ENCODE measurements at regions not wholly inside any gene's neighbourhood (a gene's known extent, or its start where the extent isn't known, plus 50 kb on each side); places are given as distances from the start of the nearest gene placed in this dataset.

DNA sequence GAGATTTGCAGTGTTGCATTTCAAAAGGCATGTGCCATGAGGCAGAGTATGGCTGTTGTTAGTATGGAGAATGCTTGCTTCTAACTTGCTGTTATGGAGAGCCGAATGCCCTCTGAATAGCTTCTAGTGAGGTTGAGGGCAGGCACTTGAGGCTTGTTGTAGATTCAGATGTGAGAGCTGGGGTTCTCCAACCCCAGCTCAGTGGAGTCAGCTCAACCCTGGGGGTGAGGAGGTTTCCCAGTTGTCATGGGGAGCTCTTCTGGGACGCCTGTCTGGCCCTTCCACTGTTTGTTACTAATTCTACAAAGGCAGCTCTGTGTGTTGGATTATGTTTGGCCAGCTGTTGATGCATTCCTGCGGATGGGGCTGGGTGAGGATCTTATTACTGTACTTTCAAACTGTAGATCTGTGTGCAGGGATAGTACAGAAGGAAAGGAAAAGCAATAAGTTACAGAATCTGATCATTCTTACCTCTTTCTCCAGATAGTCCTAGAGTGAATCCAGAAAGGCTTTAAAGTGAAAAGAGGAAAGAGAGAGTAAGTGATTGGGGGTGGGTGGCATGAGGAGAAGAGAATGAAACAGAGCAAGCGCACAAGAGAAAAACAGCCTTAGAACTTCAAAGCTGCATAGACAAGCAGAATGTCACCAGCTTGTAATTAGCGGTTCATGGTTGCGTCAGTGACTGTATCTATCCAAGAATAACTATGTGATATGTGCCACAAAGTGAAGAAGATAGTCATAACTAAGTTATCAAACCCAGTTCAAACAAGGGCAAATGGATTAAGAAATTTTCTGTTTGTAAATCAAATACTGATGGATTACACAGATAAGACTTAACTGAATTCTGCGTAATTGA, 148.7 kb downstream of the PRL start:
- Histone ChIP-seq H3K36me3 (no peaks in the 10 kb centered on the region), H3K9me3 (no peaks in the 10 kb centered on the region), H3K4me3 (no peak overlapping the region), H3K27me3 (no peaks in the 10 kb centered on the region), H3K27ac (replicated peaks in 1 of 4) (no peak overlapping the region), H3K4me1 (peaks cover 44 to 58% (median 49%) of the 10 kb centered on the region in 4 donors)
- no peak for TF ChIP-seq EP300 (IDR thresholded peaks at IDR 0.05)
- TF ChIP-seq, protein P1, sequence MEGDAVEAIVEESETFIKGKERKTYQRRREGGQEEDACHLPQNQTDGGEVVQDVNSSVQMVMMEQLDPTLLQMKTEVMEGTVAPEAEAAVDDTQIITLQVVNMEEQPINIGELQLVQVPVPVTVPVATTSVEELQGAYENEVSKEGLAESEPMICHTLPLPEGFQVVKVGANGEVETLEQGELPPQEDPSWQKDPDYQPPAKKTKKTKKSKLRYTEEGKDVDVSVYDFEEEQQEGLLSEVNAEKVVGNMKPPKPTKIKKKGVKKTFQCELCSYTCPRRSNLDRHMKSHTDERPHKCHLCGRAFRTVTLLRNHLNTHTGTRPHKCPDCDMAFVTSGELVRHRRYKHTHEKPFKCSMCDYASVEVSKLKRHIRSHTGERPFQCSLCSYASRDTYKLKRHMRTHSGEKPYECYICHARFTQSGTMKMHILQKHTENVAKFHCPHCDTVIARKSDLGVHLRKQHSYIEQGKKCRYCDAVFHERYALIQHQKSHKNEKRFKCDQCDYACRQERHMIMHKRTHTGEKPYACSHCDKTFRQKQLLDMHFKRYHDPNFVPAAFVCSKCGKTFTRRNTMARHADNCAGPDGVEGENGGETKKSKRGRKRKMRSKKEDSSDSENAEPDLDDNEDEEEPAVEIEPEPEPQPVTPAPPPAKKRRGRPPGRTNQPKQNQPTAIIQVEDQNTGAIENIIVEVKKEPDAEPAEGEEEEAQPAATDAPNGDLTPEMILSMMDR (IDR thresholded peaks at IDR 0.05): no peak
- TF ChIP-seq POLR2A (IDR thresholded peaks at IDR 0.05; ENCODE audit: low read depth): no peak
- TF ChIP-seq POLR2AphosphoS5 (IDR thresholded peaks at IDR 0.05): no peak
- intact Hi-C loops (cut with DNase I): loop anchor here (10.0 kb wide), 1 partner anchor 553 kb away; the partner anchor contains the start of gene SOX4
- DNase-seq (ENCODE audit: extremely low spot score): no peak
- 54% methylated on average over 7 of the region's 7 CpGs for WGBS

DNA sequence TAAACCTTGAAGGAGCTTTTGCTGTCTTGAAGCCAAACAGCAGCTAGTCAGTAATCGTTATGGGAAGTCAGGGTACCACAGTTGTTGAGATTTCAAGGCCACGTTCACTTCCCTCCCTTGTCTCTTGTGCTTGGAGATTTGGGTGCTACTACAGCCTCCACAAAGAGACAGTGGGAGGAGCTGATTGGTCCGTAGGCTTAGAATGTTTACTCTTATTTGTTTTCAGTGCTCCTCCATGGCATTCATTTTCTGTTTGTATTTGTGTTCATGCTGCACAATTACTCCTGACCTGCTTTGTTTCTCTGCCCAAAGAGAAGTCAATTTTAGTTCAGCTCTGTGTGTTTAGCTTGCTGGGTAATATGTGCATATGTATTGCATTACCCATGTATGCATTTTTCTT, 147.7 kb downstream of the PRL start:
- intact Hi-C loops (cut with DNase I): loop anchor here (10.0 kb wide), 1 partner anchor 554 kb away; the partner anchor contains the start of gene SOX4
- DNase-seq (ENCODE audit: extremely low spot score): no peak
- H3K27me3 ChIP-seq: no peaks in the 10 kb centered on the region
- H3K4me3 ChIP-seq: no peak overlapping the region
- H3K36me3 ChIP-seq: no peaks in the 10 kb centered on the region
- TF ChIP-seq POLR2A (IDR thresholded peaks at IDR 0.05; ENCODE audit: low read depth) (no peak), EP300 (IDR thresholded peaks at IDR 0.05) (no peak), POLR2AphosphoS5 (IDR thresholded peaks at IDR 0.05) (no peak)
- TF ChIP-seq, protein P1 (IDR thresholded peaks at IDR 0.05): no peak
- H3K4me1 ChIP-seq: peaks cover 44 to 58% (median 49%) of the 10 kb centered on the region in 4 donors
- H3K27ac ChIP-seq (replicated peaks in 1 of 4): no peak overlapping the region
- 42% methylated on average over 3 of the region's 3 CpGs for WGBS
- H3K9me3 ChIP-seq: no peaks in the 10 kb centered on the region

DNA sequence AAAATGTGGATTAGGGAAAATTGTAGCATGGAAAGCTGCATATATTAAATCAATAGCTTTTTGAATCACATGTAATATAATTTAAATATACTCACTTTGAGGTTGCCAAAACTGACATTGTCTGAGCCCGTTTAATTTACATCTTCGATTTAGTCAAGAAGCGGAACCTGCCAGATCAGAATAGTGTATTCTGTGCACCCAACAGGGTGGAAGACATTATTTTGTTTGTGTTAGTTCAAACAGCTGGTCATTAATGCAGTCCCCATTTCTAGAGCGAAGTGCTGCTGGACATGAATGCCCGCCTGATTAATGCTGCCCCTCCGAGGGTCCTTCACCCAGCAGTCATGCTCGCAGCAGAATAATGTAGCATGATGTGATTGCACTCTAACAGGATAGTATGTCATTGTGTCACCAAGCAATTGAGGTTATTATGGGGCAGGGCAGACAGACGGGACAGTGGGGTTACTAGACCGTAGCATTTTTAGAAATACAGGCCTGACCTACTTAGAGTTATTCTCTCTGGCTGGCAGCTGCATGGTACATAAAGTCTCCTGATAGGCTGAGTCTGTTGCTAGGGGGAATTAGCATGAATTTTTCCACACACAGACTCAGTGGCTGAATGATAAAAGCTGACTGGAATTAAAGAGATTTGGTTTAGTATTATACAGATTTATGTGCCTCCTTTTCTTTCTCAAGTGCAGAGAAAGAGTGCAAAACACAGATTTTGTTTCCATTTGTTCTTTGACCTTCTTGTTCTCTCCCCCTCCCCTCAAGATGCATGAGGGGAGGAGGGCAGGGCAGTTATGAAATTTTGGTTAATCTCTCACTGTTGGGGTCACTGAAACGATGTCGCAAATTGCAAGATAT, 147.1 kb downstream of the PRL start:
- TF ChIP-seq EP300 (IDR thresholded peaks at IDR 0.05) (no peak), POLR2A (IDR thresholded peaks at IDR 0.05; ENCODE audit: low read depth) (no peak), POLR2AphosphoS5 (IDR thresholded peaks at IDR 0.05) (no peak)
- TF ChIP-seq, protein P1 (IDR thresholded peaks at IDR 0.05): no peak
- Histone ChIP-seq H3K4me1 (peaks cover 44 to 58% (median 49%) of the 10 kb centered on the region in 4 donors), H3K27me3 (no peaks in the 10 kb centered on the region), H3K9me3 (no peaks in the 10 kb centered on the region), H3K36me3 (no peaks in the 10 kb centered on the region), H3K27ac (replicated peaks in 1 of 4) (no peak overlapping the region), H3K4me3 (no peak overlapping the region)
- WGBS: 63% methylated on average over 11 of the region's 11 CpGs
- DNase-seq (ENCODE audit: extremely low spot score): no peak
- intact Hi-C loops (cut with DNase I): loop anchor here (10.0 kb wide), 1 partner anchor 555 kb away; the partner anchor contains the start of gene SOX4

DNA sequence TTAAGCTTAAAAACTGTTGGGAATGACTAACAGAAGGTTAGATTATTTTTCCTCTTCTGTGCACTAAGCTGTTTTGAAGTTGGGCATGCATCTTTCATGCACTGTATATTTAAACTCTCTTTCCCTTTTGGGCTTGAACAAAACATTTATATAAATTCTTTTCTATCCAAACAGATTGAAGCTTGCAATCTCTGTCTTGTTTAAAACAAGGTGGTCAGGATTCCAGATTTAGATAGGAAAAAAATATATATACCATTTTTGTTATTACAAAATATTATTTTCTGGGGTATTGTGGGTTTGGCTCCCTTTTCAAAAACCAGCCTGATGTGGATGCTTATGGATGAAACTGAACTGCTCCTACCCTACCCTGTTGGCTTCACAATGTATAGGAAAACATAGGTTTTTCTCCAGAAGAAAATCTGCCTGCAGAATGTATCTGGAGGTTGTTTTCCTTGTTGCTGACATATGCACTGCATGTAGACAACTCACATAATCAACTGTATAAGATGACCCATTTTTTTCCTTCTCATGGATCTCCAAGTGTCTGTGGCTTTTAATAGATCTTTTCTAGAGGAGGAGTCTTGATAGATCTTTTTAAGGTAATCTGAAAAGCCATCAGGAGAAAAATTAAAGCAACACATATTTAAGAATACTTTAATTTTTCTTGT, 146.3 kb downstream of the PRL start:
- H3K36me3 ChIP-seq: no peaks in the 10 kb centered on the region
- TF ChIP-seq POLR2A (IDR thresholded peaks at IDR 0.05; ENCODE audit: low read depth): no peak
- TF ChIP-seq, protein P1 (IDR thresholded peaks at IDR 0.05): no peak
- TF ChIP-seq EP300 (IDR thresholded peaks at IDR 0.05): no peak
- TF ChIP-seq POLR2AphosphoS5 (IDR thresholded peaks at IDR 0.05): no peak
- no peak for DNase-seq (ENCODE audit: extremely low spot score)
- H3K4me3 ChIP-seq: no peak overlapping the region
- no peaks in the 10 kb centered on the region for H3K27me3 ChIP-seq
- H3K9me3 ChIP-seq: no peaks in the 10 kb centered on the region
- intact Hi-C loops (cut with DNase I): no loop called here
- H3K27ac ChIP-seq (replicated peaks in 1 of 4): no peak overlapping the region
- peaks cover 41 to 54% (median 45%) of the 10 kb centered on the region in 4 donors for H3K4me1 ChIP-seq

Data from esophagus muscularis mucosa (tissue), 4 donors.